SK-MEL-5 (cell line): ENCODE measurements at regions not wholly inside any gene's neighbourhood (a gene's known extent, or its start where the extent isn't known, plus 50 kb on each side); places are given as distances from the start of the nearest gene placed in this dataset.

ENCODE experiments used
- DNase-seq: peaks from one replicate; pipeline ENCODE4 v3.0.0-alpha.2; 2016; ENCODE audit warnings: low read depth, low spot score
- in situ Hi-C: cut with HindIII; loops from 2 replicates; pipeline ENCODE4 v1.10.0; 2016; ENCODE audit warnings: low sequenced_read_pairs, high pct_unique_total_duplicates, low pct_unique_long_range_greater_than_20kb

DNA sequence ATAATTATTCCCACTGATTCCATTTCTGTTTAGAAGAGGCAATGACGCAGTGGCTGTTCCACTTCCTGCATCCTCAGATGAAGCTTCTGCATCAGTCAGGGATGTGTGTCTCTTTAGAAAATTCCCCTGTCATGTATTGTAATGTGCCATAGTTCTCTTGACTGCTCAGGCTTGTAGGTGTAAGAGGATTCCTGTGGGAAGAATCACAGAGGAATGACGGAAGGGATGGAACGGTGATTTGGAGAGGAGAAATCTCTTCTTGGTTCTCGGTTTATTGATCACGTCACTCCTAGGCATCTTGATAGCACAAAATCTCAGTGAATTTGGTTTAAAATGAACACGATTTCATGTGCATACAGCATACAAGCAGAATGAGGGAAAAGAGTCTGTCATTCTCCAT, 69.8 kb upstream of the PRKCQ start:
- in situ Hi-C loops, result no loop called here
- no peak for DNase-seq

DNA sequence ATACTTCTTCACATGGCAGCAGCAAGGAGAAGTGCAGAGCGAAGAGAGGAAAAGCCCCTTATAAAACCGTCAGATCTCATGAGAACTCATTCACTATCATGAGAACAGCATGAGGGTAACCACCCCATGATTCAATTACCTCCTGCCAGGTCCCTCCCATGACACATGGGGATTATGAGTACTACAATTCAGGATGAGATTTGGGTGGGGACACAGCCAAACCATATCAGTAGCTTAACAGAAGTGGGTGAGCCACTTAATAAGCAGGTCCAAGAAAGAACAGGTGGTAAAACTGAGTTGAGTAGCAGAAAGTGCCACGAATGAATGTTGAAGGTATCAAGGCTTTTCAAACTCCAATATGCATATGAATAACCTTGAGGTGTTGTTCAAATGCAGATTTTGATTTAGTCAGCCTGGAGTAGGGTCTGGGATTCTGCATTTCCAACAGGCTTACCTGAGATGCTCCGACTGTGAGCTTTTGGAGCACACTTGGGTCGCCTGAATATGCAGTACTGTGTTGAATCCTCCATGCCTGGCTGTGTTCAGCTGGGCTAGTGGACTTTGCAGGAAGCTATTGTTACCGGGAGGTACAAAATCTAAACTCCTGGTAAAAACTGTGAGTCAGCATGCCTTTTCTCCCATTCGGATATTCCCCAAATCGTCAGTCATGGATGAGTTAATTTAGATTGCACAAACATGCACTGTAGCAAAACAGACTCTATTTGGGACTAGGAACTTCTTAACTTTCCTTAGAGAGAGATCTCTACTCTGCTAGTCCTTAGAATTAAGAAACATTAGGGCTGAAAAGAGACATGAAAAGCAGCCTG, 69.0 kb upstream of the PRKCQ start:
- in situ Hi-C loops, result no loop called here
- DNase-seq, result no peak

DNA sequence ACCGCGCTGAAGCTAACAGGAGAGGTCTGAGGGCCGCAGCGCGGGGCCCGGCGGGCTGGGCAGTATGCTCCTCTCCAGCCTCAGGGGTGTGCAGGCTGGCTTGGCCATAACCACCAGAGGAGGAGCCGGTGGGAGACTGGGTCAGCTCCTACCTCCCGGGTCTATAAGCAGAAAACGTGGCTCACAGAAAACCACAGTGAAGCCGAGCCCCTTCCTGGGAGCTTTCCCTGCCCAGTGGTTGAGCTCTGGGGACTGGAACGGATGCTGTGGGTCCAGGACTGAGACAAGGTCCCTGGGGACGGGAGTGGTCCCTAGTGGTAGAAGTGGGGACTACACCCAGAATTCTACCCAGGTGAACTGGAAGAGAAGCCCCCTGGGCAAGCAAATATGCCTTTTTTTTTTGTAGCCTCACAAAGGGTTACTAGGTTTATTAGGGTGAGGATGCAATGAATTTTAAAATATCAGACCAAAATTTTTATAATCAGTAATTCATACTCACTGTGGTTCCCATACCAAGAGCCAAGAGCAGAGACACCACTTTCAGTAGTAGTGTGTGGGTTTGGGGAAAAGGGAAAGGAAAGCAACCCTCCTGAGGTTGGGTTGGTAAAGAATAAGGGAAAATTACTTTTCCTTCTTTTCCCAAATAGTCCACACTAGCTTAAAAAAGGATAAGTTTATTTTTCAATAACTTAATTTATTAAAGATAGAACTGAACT, 67.9 kb upstream of the PRKCQ start:
- in situ Hi-C loops, result no loop called here
- DNase-seq, result peak; percentile 38

DNA sequence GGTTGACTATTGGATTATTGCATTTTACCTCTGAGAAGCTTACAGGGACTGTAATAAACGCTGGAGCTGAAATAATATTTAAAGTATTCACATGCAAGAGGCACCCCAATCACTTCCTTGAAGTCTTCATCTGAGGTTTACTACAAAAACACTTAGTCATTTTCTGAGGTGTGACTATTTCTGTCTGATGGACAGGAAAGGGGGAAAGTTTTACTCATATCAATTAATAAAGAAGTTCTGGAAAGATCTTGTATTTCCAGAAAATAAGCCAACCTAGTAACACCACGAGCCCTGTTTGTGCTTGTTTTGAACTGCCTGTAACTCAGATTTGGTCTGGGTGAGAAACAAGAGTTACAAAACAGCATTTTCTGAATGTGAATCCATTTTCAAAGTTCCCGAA, 63.9 kb upstream of the PRKCQ start:
- no peak for DNase-seq

DNA sequence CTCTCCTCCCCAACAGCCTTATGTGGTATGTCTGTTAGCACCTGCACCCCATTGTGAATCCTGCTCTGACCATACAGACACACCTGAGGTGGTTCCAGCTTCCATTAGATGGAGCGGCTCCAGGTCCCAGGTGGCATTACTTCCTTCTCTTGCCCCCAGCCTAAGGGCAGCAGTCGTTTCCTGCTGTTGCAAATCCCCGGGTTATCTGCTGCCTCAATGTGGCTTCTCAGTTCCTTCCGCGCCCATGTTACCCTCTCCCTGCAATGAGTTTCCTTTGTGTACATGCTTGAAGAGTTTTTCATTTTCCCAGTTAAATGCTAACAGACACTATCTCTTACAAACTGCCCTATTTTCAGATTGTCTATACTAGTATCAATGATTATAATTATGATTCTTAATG, 62.8 kb upstream of the PRKCQ start:
- in situ Hi-C loops, result no loop called here
- DNase-seq, result no peak

More for the DNA sequence above, 63.9 kb upstream of the PRKCQ start:
- in situ Hi-C loops, result no loop called here

DNA sequence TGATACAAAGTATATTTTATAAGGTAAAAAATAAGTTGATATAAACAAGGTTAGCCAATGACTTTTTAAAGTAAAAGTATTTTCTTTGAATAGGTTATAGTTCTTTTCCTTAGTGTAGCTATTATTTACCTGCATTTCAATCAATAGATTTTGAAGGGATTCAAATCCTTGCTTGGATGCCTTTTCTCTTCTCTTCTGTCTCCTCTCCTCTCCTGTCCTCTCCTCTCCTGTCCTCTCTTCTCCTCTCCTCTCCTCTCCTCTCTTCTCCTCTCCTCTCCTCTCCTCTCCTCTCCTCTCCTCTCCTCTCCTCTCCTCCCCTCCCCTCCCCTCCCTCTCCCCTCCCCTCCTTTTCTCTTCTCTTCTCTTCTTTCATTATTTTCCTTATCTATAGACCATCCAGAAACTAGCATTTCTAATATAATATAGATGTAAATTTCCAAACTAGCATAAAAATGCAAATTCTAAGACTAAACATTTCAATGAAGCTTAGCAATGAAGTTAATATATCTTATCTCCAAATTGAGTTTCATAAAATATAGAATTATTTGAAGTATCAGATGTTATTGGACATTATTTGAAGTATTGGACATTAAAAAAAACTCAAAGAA, 60.5 kb upstream of the PRKCQ start:
- DNase-seq, result no peak
- in situ Hi-C loops, result no loop called here

DNA sequence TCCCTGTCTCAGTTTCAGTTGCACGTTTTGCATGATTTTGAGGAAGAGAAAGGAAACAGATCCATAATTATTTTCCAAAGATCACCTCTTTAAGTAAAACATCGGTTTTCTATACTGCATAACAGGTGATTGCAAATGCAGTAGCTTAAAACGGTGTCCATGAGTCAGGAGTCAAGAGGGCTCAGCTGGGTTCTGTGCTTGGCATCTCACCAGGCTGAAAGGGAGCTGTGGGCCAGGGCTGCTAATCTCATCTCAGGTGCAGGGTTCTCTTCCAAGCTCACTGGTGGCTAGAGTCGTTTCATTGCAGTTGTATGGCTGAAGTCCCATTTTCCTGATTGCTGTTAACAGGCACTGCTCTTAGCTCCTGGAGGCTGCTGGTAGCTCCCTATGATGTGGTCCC, 57.0 kb upstream of the PRKCQ start:
- in situ Hi-C loops, result no loop called here
- DNase-seq, result no peak

DNA sequence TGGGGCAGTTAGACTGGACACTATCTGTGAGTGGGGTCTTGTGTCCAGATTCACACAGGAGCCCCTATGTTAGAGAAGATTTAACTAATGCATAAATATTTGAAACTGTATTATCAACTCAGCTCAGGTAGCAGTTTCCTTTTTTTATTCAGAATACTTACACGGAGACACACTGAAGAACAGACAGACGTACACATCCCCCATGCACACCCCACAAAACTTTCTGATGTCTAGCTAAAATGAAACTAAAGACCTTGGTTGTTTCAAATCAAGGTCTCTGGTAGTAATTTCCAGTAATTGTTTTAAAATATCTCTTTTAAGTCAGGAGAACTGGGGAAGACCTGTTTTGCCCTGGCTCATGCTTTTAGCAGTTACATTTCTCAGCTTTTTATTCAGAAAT, 55.7 kb upstream of the PRKCQ start:
- in situ Hi-C loops, result no loop called here
- no peak for DNase-seq
